H1 (cell line): ENCODE measurements at regions not wholly inside any gene's neighbourhood (a gene's known extent, or its start where the extent isn't known, plus 50 kb on each side); places are given as distances from the start of the nearest gene placed in this dataset.

Source experiments
- ASH2L ChIP-seq: fragments of 200-600, 300-600 bp; sonication (generic); IDR thresholded peaks from one replicate; pipeline ENCODE4 v1.7.1; 2017; ENCODE audit warnings: low read length
- EP300 ChIP-seq, 2 experiments: IDR thresholded peaks; 1 replicate in 1 of 2; 2 replicates in 1 of 2; pipeline ENCODE4 v1.6.1; 2011 to 2012; ENCODE audit warnings: low read depth in 2 of 2, low read length in 2 of 2, mild to moderate bottlenecking in 2 of 2, borderline replicate concordance in 1 of 2, inconsistent platforms in 1 of 2, moderate library complexity in 1 of 2
- HDAC2 ChIP-seq, 2 experiments: fragments of 300-600 bp in 1 of 2; sonication (generic) in 1 of 2; IDR thresholded peaks; 2 replicates each; pipeline ENCODE4 v1.6.1; 2011 to 2012; ENCODE audit warnings: low read depth in 2 of 2, low read length in 2 of 2, mild to moderate bottlenecking in 2 of 2, moderate library complexity in 2 of 2, borderline replicate concordance in 1 of 2, inconsistent platforms in 1 of 2
- POLR2AphosphoS5 ChIP-seq: IDR thresholded peaks from 2 replicates; pipeline ENCODE4 v1.6.1; 2011; ENCODE audit warnings: low read depth, low read length
- RNF2 ChIP-seq: fragments of 200-900, 300-1000 bp; sonication (generic); IDR thresholded peaks from 2 replicates; pipeline ENCODE4 v1.7.1; 2016; ENCODE audit warnings: borderline replicate concordance, low read depth, mild to moderate bottlenecking, antibody characterized with exemption, low read length; ENCODE audit not compliant: poor library complexity, severe bottlenecking; ENCODE audit errors: missing control alignments
- SP1 ChIP-seq: IDR thresholded peaks from 2 replicates; pipeline ENCODE4 v1.6.1; 2011; ENCODE audit warnings: low read depth, low read length
- SP2 ChIP-seq: IDR thresholded peaks from 2 replicates; pipeline ENCODE4 v1.6.1; 2012; ENCODE audit warnings: mild to moderate bottlenecking, low read length, inconsistent platforms
- TF ChIP-seq, protein P1 (sequence below): IDR thresholded peaks from 2 replicates; pipeline ENCODE4 v1.6.1; 2011; ENCODE audit warnings: low read length, improper control_type of control experiment
- TF ChIP-seq, protein P2 (sequence below), 3 experiments: IDR thresholded peaks; 1 replicate in 2 of 3; 2 replicates in 1 of 3; pipeline versions ENCODE4 v1.5.1 to v1.6.1; 2011; ENCODE audit warnings: low read length in 3 of 3, mild to moderate bottlenecking in 3 of 3, inconsistent platforms in 2 of 3, low read depth in 1 of 3, moderate library complexity in 1 of 3; ENCODE audit not compliant: insufficient read depth in 1 of 3; ENCODE audit errors: control extremely low read depth in 1 of 3

DNA sequence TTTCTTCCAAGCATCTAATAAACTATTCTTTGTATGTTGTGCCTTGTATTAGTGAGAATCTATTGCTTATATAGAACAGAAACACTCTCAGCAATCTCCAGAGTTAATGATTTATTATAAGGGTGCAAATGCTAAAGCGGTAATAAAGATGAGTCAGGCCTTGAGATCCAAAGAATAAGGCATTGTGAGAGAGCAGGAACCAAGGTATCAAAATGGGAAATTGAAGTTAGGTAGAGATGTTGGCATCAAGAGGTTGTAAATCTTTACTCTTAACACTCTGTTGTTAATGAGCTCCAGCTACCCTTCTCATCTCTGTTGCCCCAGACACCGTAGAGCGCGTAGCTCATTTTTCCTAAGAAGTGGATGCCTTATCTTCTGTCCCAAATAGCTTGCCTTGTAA is 375.2 kb downstream of the ARL4A start:
- TF ChIP-seq, protein P1, sequence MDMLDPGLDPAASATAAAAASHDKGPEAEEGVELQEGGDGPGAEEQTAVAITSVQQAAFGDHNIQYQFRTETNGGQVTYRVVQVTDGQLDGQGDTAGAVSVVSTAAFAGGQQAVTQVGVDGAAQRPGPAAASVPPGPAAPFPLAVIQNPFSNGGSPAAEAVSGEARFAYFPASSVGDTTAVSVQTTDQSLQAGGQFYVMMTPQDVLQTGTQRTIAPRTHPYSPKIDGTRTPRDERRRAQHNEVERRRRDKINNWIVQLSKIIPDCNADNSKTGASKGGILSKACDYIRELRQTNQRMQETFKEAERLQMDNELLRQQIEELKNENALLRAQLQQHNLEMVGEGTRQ, result no peak
- TF ChIP-seq RNF2 (no peak), POLR2AphosphoS5 (no peak), SP1 (no peak), EP300 (IDR thresholded peaks at IDR 0.05; ENCODE audit: borderline replicate concordance in 1 of 2, low read depth in 2 of 2, low read length in 2 of 2) (no peak), HDAC2 (IDR thresholded peaks at IDR 0.05; ENCODE audit: borderline replicate concordance in 1 of 2, low read depth in 2 of 2, low read length in 2 of 2) (no peak), ASH2L (no peak), SP2 (no peak)
- TF ChIP-seq, protein P2, sequence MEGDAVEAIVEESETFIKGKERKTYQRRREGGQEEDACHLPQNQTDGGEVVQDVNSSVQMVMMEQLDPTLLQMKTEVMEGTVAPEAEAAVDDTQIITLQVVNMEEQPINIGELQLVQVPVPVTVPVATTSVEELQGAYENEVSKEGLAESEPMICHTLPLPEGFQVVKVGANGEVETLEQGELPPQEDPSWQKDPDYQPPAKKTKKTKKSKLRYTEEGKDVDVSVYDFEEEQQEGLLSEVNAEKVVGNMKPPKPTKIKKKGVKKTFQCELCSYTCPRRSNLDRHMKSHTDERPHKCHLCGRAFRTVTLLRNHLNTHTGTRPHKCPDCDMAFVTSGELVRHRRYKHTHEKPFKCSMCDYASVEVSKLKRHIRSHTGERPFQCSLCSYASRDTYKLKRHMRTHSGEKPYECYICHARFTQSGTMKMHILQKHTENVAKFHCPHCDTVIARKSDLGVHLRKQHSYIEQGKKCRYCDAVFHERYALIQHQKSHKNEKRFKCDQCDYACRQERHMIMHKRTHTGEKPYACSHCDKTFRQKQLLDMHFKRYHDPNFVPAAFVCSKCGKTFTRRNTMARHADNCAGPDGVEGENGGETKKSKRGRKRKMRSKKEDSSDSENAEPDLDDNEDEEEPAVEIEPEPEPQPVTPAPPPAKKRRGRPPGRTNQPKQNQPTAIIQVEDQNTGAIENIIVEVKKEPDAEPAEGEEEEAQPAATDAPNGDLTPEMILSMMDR (IDR thresholded peaks at IDR 0.05; ENCODE audit: control extremely low read depth in 1 of 3, insufficient read depth in 1 of 3, low read depth in 1 of 3, low read length in 3 of 3), result no peak
